K562 (cell line): ENCODE measurements at regions not wholly inside any gene's neighbourhood (a gene's known extent, or its start where the extent isn't known, plus 50 kb on each side); places are given as distances from the start of the nearest gene placed in this dataset.

Source experiments
- ARNT ChIP-seq, 2 experiments: fragments of 450-650 bp; IDR thresholded peaks; 2 replicates each; pipeline ENCODE4 v1.6.1; 2016; ENCODE audit warnings: mild to moderate bottlenecking in 1 of 2
- BRD4 ChIP-seq: fragments of 200-600 bp; sonication (generic); IDR thresholded peaks from 2 replicates; pipeline ENCODE4 v1.6.1; 2017; ENCODE audit warnings: inconsistent platforms
- C11orf30 ChIP-seq: fragments of 450-650 bp; IDR thresholded peaks from 2 replicates; pipeline ENCODE4 v1.6.1; 2016; ENCODE audit warnings: low read depth, mild to moderate bottlenecking
- CBX1 ChIP-seq: sonication (generic); IDR thresholded peaks from 2 replicates; pipeline ENCODE4 v1.6.1; 2016; ENCODE audit warnings: antibody characterized with exemption, low read depth, mild to moderate bottlenecking
- CCNT2 ChIP-seq: IDR thresholded peaks from 2 replicates; pipeline ENCODE4 v1.6.1; 2011; ENCODE audit warnings: borderline replicate concordance, low read depth, mild to moderate bottlenecking, moderate library complexity, mixed read lengths, low read length; ENCODE audit not compliant: insufficient read length; ENCODE audit errors: extremely low read depth
- LARP7 ChIP-seq: fragments of 450-650 bp; IDR thresholded peaks from 2 replicates; pipeline ENCODE4 v1.6.1; 2016
- PTBP1 ChIP-seq: fragments of 200-400 bp; formaldehyde crosslinking; IDR thresholded peaks from 2 replicates; pipeline ENCODE4 v1.6.1; 2017; ENCODE audit warnings: low read depth, low read length
- TRIM24 ChIP-seq, 2 experiments: fragments of 450-650 bp; IDR thresholded peaks; 2 replicates each; pipeline ENCODE4 v1.6.1; 2016
- ZBTB17 ChIP-seq: fragments of 450-650 bp; formaldehyde crosslinking; IDR thresholded peaks from 2 replicates; pipeline ENCODE4 v1.4.0; 2020; ENCODE audit warnings: mild to moderate bottlenecking
- ZFX ChIP-seq: sonication (generic); formaldehyde crosslinking; IDR thresholded peaks from 2 replicates; pipeline ENCODE4 v1.8.0; 2022; ENCODE audit warnings: mild to moderate bottlenecking, missing genetic modification reagents, moderate library complexity
- ZNF41 ChIP-seq: fragments of 250-450 bp; sonication (Bioruptor Pico); conservative IDR thresholded peaks from 2 replicates; pipeline ENCODE4 v1.4.0; 2020; ENCODE audit warnings: mild to moderate bottlenecking
- ZNF551 ChIP-seq: fragments of 250-450 bp; sonication (Bioruptor Pico); IDR thresholded peaks from 2 replicates; pipeline ENCODE4 v1.5.0; 2021; ENCODE audit warnings: mild to moderate bottlenecking, moderate library complexity
- TF ChIP-seq, protein P1 (sequence below): fragments of 200-800 bp; sonication (Bioruptor generic); IDR thresholded peaks from 2 replicates; pipeline ENCODE4 v1.6.1; 2016; ENCODE audit warnings: missing genetic modification characterization, missing compliant biosample characterization
- TF ChIP-seq, protein P2 (sequence below), 3 experiments: IDR thresholded peaks in 2 of 3; conservative IDR thresholded peaks in 1 of 3; 2 replicates each; pipeline ENCODE4 v1.5.1; 2011 to 2012; ENCODE audit warnings: low read length in 3 of 3, mild to moderate bottlenecking in 3 of 3, control low read depth in 2 of 3, improper control_type of control experiment in 1 of 3, inconsistent platforms in 1 of 3, low read depth in 1 of 3, mixed read lengths in 1 of 3, moderate library complexity in 1 of 3; ENCODE audit not compliant: insufficient read depth in 2 of 3
- TF ChIP-seq, protein P3 (sequence below): IDR thresholded peaks from 2 replicates; pipeline ENCODE4 v1.6.1; 2012; ENCODE audit warnings: low read depth, low read length, improper control_type of control experiment, borderline replicate concordance
- TF ChIP-seq, protein P4 (sequence below): IDR thresholded peaks from 3 replicates; pipeline ENCODE4 v1.6.1; 2011; ENCODE audit warnings: borderline replicate concordance, mild to moderate bottlenecking, moderate library complexity; ENCODE audit not compliant: insufficient read length; ENCODE audit errors: extremely low read depth

DNA sequence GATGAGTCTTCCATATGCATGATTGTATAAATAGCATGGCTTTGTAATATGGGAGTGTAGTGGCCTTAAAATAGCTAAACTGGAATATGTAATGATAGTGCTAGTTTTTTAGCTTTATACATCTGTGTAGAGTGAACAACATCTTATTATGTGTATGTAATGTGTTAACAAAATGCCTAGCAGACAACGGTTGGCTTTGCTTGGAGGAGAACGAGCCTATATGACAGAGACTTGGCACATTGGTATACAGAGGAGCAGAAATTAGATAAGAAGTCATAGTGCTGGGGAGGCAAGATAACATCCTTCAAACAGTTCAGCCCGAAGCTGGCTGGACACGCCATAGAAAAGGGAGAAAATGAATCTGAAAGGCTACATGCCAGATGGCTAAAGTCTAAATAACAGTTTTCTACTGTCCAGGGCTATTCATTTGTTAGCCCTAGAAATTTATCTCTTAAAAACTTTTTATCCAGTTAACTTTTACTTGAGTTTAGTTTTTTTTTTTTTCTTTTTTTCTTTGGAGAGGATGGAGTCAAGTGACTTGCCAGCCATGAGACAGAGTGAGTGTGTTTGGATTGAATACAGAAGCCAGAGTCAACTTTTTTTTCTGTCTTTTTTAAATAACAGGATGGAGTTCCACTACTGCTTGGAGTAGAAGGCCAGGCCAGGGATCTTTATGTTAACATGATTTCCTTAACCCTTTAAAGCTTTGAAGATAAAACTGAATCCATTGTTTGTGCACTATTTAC is 214.4 kb upstream of the ACTBL2 start (continued):
- TF ChIP-seq, protein P1, sequence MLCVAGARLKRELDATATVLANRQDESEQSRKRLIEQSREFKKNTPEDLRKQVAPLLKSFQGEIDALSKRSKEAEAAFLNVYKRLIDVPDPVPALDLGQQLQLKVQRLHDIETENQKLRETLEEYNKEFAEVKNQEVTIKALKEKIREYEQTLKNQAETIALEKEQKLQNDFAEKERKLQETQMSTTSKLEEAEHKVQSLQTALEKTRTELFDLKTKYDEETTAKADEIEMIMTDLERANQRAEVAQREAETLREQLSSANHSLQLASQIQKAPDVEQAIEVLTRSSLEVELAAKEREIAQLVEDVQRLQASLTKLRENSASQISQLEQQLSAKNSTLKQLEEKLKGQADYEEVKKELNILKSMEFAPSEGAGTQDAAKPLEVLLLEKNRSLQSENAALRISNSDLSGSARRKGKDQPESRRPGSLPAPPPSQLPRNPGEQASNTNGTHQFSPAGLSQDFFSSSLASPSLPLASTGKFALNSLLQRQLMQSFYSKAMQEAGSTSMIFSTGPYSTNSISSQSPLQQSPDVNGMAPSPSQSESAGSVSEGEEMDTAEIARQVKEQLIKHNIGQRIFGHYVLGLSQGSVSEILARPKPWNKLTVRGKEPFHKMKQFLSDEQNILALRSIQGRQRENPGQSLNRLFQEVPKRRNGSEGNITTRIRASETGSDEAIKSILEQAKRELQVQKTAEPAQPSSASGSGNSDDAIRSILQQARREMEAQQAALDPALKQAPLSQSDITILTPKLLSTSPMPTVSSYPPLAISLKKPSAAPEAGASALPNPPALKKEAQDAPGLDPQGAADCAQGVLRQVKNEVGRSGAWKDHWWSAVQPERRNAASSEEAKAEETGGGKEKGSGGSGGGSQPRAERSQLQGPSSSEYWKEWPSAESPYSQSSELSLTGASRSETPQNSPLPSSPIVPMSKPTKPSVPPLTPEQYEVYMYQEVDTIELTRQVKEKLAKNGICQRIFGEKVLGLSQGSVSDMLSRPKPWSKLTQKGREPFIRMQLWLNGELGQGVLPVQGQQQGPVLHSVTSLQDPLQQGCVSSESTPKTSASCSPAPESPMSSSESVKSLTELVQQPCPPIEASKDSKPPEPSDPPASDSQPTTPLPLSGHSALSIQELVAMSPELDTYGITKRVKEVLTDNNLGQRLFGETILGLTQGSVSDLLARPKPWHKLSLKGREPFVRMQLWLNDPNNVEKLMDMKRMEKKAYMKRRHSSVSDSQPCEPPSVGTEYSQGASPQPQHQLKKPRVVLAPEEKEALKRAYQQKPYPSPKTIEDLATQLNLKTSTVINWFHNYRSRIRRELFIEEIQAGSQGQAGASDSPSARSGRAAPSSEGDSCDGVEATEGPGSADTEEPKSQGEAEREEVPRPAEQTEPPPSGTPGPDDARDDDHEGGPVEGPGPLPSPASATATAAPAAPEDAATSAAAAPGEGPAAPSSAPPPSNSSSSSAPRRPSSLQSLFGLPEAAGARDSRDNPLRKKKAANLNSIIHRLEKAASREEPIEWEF (CRISPR knock-in tag), result no peak
- TF ChIP-seq ARNT (IDR thresholded peaks at IDR 0.05) (no peak), BRD4 (no peak), ZNF41 (CRISPR knock-in tag) (no peak), CCNT2 (no peak), ZNF551 (CRISPR knock-in tag) (no peak), PTBP1 (no peak), LARP7 (no peak), C11orf30 (no peak), ZBTB17 (CRISPR knock-in tag) (no peak), TRIM24 (IDR thresholded peaks at IDR 0.05) (peak in 1 of 2 experiments; percentile 13; a peak in 1 of 4 replicates), CBX1 (no peak), ZFX (CRISPR knock-in tag) (no peak)
- TF ChIP-seq, protein P2, sequence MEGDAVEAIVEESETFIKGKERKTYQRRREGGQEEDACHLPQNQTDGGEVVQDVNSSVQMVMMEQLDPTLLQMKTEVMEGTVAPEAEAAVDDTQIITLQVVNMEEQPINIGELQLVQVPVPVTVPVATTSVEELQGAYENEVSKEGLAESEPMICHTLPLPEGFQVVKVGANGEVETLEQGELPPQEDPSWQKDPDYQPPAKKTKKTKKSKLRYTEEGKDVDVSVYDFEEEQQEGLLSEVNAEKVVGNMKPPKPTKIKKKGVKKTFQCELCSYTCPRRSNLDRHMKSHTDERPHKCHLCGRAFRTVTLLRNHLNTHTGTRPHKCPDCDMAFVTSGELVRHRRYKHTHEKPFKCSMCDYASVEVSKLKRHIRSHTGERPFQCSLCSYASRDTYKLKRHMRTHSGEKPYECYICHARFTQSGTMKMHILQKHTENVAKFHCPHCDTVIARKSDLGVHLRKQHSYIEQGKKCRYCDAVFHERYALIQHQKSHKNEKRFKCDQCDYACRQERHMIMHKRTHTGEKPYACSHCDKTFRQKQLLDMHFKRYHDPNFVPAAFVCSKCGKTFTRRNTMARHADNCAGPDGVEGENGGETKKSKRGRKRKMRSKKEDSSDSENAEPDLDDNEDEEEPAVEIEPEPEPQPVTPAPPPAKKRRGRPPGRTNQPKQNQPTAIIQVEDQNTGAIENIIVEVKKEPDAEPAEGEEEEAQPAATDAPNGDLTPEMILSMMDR (IDR thresholded peaks at IDR 0.05 in 2 of 3, conservative IDR thresholded peaks at IDR 0.05 in 1 of 3; ENCODE audit: insufficient read depth in 2 of 3, low read depth in 1 of 3, low read length in 3 of 3), result no peak
- TF ChIP-seq, protein P3, sequence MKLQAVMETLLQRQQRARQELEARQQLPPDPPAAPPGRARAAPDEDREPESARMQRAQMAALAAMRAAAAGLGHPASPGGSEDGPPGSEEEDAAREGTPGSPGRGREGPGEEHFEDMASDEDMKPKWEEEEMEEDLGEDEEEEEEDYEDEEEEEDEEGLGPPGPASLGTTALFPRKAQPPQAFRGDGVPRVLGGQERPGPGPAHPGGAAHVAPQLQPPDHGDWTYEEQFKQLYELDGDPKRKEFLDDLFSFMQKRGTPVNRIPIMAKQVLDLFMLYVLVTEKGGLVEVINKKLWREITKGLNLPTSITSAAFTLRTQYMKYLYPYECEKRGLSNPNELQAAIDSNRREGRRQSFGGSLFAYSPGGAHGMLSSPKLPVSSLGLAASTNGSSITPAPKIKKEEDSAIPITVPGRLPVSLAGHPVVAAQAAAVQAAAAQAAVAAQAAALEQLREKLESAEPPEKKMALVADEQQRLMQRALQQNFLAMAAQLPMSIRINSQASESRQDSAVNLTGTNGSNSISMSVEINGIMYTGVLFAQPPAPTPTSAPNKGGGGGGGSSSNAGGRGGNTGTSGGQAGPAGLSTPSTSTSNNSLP, result no peak
- TF ChIP-seq, protein P4, sequence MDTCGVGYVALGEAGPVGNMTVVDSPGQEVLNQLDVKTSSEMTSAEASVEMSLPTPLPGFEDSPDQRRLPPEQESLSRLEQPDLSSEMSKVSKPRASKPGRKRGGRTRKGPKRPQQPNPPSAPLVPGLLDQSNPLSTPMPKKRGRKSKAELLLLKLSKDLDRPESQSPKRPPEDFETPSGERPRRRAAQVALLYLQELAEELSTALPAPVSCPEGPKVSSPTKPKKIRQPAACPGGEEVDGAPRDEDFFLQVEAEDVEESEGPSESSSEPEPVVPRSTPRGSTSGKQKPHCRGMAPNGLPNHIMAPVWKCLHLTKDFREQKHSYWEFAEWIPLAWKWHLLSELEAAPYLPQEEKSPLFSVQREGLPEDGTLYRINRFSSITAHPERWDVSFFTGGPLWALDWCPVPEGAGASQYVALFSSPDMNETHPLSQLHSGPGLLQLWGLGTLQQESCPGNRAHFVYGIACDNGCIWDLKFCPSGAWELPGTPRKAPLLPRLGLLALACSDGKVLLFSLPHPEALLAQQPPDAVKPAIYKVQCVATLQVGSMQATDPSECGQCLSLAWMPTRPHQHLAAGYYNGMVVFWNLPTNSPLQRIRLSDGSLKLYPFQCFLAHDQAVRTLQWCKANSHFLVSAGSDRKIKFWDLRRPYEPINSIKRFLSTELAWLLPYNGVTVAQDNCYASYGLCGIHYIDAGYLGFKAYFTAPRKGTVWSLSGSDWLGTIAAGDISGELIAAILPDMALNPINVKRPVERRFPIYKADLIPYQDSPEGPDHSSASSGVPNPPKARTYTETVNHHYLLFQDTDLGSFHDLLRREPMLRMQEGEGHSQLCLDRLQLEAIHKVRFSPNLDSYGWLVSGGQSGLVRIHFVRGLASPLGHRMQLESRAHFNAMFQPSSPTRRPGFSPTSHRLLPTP, result no peak
